GM04504 (cell line): ENCODE measurements at regions not wholly inside any gene's neighbourhood (a gene's known extent, or its start where the extent isn't known, plus 50 kb on each side); places are given as distances from the start of the nearest gene placed in this dataset.

Experiments
- DNase-seq: peaks from one replicate; pipeline ENCODE4 v3.0.0-alpha.2; 2012; ENCODE audit warnings: low read depth

- peak; percentile 91 for DNase-seq
These were observed 269.8 kb downstream of the SYK start for GRCh38 chr9:91071184-91071990.

GRCh38 chr9:91073049-91073810 lies 271.6 kb downstream of the SYK start:
- no peak for DNase-seq

- no peak for DNase-seq
These were observed 272.5 kb downstream of the SYK start for GRCh38 chr9:91073811-91074771.

- DNase-seq = no peak
These were observed 273.2 kb downstream of the SYK start for GRCh38 chr9:91074866-91075265.

DNA sequence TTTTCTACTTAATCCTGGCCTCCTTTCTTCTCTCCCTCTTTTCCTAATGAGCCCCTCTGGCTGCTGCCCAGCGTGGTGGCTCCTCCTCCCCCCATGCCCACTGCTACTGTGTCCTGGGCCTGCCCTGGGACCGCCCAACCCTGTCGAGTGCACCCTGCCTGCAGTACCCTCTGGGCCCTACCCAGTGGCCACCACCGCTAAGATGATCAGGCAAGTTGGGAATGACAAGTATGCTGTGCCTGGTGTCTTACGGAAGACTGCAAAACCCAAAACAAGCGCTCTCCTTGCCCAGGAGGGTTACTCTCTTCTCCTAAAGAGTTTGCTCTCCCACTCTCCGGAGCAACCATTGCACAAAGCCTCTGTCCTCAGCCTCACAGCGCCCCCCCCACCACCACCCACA lies 273.7 kb downstream of the SYK start:
- no peak for DNase-seq

- no peak for DNase-seq
These were observed 276.2 kb downstream of the SYK start for GRCh38 chr9:91077624-91078368.

- DNase-seq = no peak
These were observed 276.7 kb downstream of the SYK start for GRCh38 chr9:91078369-91078695.

DNA sequence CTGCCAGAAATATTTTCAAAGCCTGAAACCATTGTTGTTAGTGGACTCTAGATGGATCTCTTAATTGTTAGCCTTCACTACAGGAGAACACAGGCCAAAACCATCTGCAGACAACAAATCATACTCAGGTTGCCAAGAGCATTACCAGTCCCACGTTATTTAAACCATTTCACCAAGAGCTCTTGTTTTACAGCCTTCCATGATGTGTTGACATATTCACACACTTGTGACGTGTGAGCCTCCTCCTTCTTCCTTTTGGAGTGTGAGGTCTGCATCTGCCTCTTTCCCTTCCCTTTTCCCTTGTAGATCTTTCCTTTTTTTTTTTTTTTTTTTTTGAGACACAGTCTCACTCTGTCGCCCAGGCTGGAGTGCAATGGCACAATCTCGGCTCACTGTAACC lies 279.0 kb downstream of the AUH start:
- DNase-seq = no peak

GRCh38 chr9:91084896-91085516 lies 276.7 kb downstream of the AUH start:
- DNase-seq = no peak

GRCh38 chr9:91085517-91086291 lies 276.0 kb downstream of the AUH start:
- no peak for DNase-seq

- no peak for DNase-seq
These were observed 274.9 kb downstream of the AUH start for GRCh38 chr9:91086657-91087461.

GRCh38 chr9:91087462-91087759 lies 274.3 kb downstream of the AUH start:
- no peak for DNase-seq

DNA sequence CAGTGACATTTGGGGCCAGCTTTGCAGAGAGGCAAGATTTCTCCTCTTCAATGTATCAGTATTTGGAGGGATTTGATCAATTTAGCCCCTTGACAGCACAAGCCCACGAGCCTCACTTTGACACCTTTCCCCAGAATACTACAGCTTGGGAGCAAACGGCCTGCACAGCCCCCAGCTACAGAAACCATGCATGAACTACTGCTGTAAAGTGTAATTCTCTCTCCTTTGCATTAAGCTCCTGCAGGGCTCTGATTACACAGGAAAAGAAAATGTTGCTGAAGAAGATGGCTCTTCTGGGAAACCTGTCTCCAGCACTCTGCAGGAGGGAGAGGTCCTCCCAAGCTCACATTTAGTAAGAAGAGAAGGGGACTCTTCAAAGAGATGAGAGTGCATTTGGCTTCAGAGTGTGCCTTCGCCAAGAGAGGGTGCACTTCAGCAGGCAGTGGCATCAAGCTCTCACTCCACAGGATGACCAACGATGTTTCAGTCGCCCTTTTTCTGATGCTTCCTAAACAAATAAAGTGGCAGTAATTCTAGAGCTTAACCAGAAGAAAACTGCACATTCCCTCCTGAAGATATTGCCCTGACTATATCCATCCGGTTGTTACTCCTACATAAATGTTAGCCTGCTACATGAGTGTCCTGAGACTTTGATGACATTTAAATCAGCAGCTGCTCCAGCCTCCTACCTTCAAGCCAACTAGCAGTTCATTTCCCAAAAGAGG lies 272.2 kb downstream of the AUH start:
- no peak for DNase-seq

- no peak for DNase-seq
These were observed 271.6 kb downstream of the AUH start for GRCh38 chr9:91090130-91090410.

GRCh38 chr9:91092214-91092613 lies 269.5 kb downstream of the AUH start:
- DNase-seq = no peak

- no peak for DNase-seq
These were observed 267.2 kb downstream of the AUH start for GRCh38 chr9:91094324-91095088.

DNA sequence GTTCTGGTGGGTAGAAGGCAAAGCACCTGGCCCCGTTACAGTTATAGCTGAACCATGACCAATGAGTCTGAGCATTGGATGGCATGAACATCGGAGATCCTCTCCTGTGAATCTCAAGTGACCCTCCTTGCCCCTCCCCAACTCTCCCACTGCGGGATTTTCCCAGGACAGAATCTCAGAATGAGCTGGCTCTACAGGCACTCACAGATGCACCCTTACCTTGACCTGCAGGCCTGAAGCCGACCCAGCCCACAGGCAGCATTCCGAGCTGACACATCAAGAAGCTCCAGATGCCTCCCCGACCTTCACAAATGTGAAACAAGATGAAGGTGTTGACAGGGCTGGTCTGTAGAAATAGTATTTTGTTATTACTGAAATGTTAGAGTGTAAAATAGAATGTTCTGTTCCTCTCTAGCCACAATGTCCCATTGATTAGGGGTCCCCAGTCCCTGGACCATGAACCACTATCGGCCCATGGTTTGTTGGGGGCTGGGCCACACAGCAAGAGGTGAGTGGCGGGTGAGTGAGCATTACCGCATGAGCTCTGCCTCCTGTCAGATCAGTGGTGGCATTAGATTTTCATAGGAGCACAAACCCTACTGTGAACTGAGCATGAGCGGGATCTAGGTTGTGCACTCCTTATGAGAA lies 263.4 kb downstream of the AUH start:
- no peak for DNase-seq

DNA sequence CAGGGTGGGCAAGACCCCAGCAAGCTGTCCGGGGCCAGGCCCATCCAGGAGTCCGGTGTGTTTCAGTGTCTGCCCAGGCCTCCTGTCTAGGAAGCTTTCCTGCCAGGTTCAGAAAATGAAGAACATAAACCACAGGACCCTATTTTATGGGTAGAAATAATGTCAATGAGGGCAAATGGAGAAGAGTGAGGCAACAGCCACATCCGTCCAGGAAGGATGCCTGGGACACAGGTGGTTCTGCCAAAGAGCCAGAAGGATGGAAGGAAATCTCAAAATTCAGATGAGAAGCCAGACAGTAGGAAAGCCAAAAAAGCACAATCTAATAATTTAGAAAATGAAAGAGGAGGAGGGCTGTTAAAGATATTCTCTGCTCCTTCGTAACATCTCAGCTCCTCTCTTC lies 262.3 kb downstream of the AUH start:
- no peak for DNase-seq
